ENCODE measurements at regions not wholly inside any gene's neighbourhood (a gene's known extent, or its start where the extent isn't known, plus 50 kb on each side); places are given as distances from the start of the nearest gene placed in this dataset.

DNA sequence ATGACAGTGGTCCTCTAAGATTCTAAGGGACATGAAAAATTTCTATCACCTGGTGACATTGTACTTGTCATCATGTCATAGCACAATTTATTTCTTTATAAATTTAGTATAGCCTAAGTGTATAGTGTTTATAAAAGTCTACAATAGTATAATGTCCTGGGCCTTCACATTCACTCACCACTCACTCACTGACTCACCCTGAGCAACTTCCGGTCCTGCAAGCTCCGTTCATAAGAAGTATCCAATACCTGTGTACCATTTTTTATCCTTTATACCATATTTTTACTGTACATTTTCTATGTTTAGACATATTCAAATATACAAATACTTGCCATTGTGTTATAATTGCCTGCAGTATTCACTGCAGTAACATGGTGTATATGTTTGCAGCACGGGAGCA lies 72.8 kb upstream of the DSEL start:
- H3K27me3 ChIP-seq (ENCODE audit: control insufficient read depth, insufficient read depth, low read length): no peaks in the 10 kb centered on the region
- FAIRE-seq (no peak), DNase-seq (ENCODE audit: low read depth) (peak; percentile 38)
- H3K36me3 ChIP-seq (ENCODE audit: control insufficient read depth, insufficient read depth, low read length): no peaks in the 10 kb centered on the region
- TF ChIP-seq, protein P1, sequence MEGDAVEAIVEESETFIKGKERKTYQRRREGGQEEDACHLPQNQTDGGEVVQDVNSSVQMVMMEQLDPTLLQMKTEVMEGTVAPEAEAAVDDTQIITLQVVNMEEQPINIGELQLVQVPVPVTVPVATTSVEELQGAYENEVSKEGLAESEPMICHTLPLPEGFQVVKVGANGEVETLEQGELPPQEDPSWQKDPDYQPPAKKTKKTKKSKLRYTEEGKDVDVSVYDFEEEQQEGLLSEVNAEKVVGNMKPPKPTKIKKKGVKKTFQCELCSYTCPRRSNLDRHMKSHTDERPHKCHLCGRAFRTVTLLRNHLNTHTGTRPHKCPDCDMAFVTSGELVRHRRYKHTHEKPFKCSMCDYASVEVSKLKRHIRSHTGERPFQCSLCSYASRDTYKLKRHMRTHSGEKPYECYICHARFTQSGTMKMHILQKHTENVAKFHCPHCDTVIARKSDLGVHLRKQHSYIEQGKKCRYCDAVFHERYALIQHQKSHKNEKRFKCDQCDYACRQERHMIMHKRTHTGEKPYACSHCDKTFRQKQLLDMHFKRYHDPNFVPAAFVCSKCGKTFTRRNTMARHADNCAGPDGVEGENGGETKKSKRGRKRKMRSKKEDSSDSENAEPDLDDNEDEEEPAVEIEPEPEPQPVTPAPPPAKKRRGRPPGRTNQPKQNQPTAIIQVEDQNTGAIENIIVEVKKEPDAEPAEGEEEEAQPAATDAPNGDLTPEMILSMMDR (IDR thresholded peaks at IDR 0.05; ENCODE audit: insufficient read depth, low read length, severe bottlenecking): no peak
- H3K4me3 ChIP-seq (ENCODE audit: low read depth, low read length): no peak overlapping the region

DNA sequence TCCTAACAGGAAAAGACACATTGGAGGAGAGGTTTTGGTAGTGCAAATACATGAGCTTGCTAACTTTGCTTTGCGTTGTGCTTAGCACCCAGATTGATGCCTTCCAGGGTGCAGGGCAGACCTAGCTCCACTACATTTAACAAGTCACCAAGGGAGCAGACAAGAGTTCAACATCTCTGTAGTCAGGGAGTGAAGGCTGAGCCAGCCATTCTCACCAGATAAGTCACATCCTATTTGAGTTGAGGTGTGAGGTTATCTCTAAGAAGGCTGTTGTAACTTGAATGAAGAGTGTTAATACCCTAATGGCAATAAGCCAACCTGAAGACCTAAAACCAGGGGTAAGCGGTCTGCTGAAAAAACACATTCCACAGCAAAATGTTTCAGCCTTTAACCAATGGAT lies 69.6 kb upstream of the DSEL start:
- TF ChIP-seq, protein P1 (IDR thresholded peaks at IDR 0.05; ENCODE audit: insufficient read depth, low read length, severe bottlenecking): no peak
- FAIRE-seq (no peak), DNase-seq (ENCODE audit: low read depth) (peak; percentile 14)
- Histone ChIP-seq H3K36me3 (ENCODE audit: control insufficient read depth, insufficient read depth, low read length) (no peaks in the 10 kb centered on the region), H3K4me3 (ENCODE audit: low read depth, low read length) (no peak overlapping the region), H3K27me3 (ENCODE audit: control insufficient read depth, insufficient read depth, low read length) (no peaks in the 10 kb centered on the region)

DNA sequence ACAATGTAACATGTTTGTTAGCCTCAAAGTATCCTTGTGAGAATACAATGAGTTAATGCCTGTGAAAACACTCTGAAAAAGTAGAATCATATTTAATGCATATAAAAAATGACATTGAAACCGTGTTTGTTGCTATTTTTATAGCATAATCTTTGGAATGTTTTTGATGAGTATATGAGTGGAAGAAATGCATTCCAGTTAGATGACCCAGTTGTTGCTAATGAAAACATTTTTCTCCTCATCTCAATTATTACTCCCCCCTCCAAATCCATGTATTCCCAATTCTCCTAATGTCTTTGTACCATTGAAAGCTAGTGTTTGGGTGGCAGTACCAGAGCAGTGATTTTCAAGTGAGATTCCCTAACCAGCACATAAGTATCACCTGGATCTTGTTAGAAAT lies 67.1 kb upstream of the DSEL start:
- no peak overlapping the region for H3K4me3 ChIP-seq (ENCODE audit: low read depth, low read length)
- DNase-seq (ENCODE audit: low read depth) (no peak), FAIRE-seq (no peak)
- TF ChIP-seq, protein P1 (IDR thresholded peaks at IDR 0.05; ENCODE audit: insufficient read depth, low read length, severe bottlenecking): no peak
- no peaks in the 10 kb centered on the region for H3K27me3 ChIP-seq (ENCODE audit: control insufficient read depth, insufficient read depth, low read length)
- H3K36me3 ChIP-seq (ENCODE audit: control insufficient read depth, insufficient read depth, low read length): no peaks in the 10 kb centered on the region

DNA sequence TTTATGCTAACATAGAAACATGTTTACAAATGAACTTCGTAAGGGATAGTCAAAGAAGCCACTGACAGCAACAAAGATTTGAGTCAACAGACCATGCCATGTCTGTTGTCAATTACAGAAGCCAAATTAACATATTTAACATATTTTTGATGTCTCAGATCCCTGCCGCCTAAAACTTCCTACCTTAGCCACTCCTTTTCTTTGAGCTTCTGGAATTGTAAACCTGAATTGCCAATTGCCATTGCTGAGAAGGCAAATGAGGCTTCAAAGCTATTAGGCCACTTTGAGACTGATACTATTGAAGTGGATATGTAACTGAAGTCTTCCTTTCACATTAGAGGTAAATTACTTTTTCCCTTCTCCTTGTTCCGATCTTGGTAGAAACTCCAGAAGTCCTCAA lies 66.0 kb upstream of the DSEL start:
- H3K27me3 ChIP-seq (ENCODE audit: control insufficient read depth, insufficient read depth, low read length): no peaks in the 10 kb centered on the region
- H3K4me3 ChIP-seq (ENCODE audit: low read depth, low read length): no peak overlapping the region
- H3K36me3 ChIP-seq (ENCODE audit: control insufficient read depth, insufficient read depth, low read length): no peaks in the 10 kb centered on the region
- TF ChIP-seq, protein P1 (IDR thresholded peaks at IDR 0.05; ENCODE audit: insufficient read depth, low read length, severe bottlenecking): no peak
- FAIRE-seq (no peak), DNase-seq (ENCODE audit: low read depth) (no peak)

DNA sequence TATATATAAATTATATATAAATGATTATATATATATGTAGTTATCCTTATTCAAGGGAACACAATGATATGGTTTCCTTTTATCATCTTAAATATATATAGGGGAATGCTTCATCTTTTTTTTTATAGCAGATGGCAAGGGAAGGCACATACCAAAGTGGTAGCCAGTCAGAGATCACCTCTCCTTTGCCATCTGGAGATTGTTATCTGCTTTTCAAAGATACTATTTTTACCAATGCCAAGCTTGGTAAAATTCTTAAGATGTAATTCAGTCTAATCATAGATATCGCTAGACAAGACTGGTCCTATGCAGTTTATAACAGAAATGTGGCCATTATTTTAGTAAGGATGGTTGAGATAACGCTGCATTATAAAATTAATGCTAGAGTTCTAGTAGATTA lies 64.7 kb upstream of the DSEL start:
- TF ChIP-seq, protein P1 (IDR thresholded peaks at IDR 0.05; ENCODE audit: insufficient read depth, low read length, severe bottlenecking): no peak
- H3K36me3 ChIP-seq (ENCODE audit: control insufficient read depth, insufficient read depth, low read length): no peaks in the 10 kb centered on the region
- FAIRE-seq: no peak
- no peak overlapping the region for H3K4me3 ChIP-seq (ENCODE audit: low read depth, low read length)
- no peak for DNase-seq (ENCODE audit: low read depth)
- H3K27me3 ChIP-seq (ENCODE audit: control insufficient read depth, insufficient read depth, low read length): no peaks in the 10 kb centered on the region

DNA sequence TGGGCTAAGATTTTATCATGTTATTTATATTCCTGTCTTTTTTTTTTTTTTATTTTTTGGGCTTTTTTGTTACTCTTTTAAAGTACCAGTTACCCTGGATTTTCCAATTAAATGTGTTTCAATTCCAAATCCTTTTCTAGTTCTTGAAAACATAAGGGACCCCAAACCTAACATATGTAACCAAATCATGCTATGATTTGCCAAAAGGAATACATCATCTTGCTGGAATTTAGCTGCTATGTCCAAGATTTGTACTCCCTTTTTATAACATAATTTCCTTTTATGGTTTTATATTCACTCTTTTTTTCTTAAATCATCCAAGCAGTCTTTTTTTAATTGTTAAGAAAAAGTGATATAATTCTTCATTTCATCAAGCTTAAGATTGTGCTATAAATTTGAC lies 60.9 kb upstream of the DSEL start:
- DNase-seq (ENCODE audit: low read depth) (no peak), FAIRE-seq (no peak)

More for the DNA sequence above, 60.9 kb upstream of the DSEL start:
- TF ChIP-seq, protein P1 (IDR thresholded peaks at IDR 0.05; ENCODE audit: insufficient read depth, low read length, severe bottlenecking): no peak
- Histone ChIP-seq H3K27me3 (ENCODE audit: control insufficient read depth, insufficient read depth, low read length) (no peaks in the 10 kb centered on the region), H3K4me3 (ENCODE audit: low read depth, low read length) (no peak overlapping the region), H3K36me3 (ENCODE audit: control insufficient read depth, insufficient read depth, low read length) (no peaks in the 10 kb centered on the region)
